B cell (primary cell): ENCODE measurements at regions not wholly inside any gene's neighbourhood (a gene's known extent, or its start where the extent isn't known, plus 50 kb on each side); places are given as distances from the start of the nearest gene placed in this dataset.

Source experiments
- EZH2 ChIP-seq: IDR thresholded peaks from 2 replicates; pipeline ENCODE4 v1.6.1; 2012; ENCODE audit warnings: borderline replicate concordance, low read depth, mild to moderate bottlenecking, moderate library complexity, low read length; ENCODE audit not compliant: insufficient read depth, poor library complexity, severe bottlenecking
- TF ChIP-seq, protein P1 (sequence below): fragments of 200-600 bp; IDR thresholded peaks from one replicate; pipeline ENCODE4 v1.8.0; 2022; ENCODE audit warnings: antibody characterized with exemption, mild to moderate bottlenecking

DNA sequence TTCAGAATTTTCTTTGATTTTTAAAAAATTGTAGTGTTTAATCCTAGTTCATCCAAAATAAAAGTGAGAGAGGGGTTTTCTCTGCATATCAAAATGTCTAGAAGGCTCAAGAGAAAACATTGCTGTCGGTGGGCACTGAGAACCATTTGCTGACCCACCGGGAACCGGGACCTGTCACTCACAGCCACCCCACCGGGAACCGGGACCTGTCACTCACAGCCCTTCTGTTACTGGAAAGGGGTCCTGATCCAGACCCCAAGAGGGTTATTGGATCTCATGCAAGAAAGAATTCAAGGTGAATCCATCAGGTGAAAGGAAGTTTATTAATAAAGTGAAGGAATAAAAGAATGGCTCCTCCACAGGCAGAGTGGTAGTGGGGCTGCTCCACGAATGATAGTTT, 106.0 kb upstream of the SFSWAP start:
- TF ChIP-seq EZH2, result no peak
- TF ChIP-seq, protein P1, sequence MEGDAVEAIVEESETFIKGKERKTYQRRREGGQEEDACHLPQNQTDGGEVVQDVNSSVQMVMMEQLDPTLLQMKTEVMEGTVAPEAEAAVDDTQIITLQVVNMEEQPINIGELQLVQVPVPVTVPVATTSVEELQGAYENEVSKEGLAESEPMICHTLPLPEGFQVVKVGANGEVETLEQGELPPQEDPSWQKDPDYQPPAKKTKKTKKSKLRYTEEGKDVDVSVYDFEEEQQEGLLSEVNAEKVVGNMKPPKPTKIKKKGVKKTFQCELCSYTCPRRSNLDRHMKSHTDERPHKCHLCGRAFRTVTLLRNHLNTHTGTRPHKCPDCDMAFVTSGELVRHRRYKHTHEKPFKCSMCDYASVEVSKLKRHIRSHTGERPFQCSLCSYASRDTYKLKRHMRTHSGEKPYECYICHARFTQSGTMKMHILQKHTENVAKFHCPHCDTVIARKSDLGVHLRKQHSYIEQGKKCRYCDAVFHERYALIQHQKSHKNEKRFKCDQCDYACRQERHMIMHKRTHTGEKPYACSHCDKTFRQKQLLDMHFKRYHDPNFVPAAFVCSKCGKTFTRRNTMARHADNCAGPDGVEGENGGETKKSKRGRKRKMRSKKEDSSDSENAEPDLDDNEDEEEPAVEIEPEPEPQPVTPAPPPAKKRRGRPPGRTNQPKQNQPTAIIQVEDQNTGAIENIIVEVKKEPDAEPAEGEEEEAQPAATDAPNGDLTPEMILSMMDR, result no peak
